ENCODE measurements at regions not wholly inside any gene's neighbourhood (a gene's known extent, or its start where the extent isn't known, plus 50 kb on each side); places are given as distances from the start of the nearest gene placed in this dataset.

- TF ChIP-seq CTCF (IDR thresholded peaks at IDR 0.05) (no peak), POLR2A (IDR thresholded peaks at IDR 0.05) (no peak), EP300 (IDR thresholded peaks at IDR 0.05) (no peak), POLR2AphosphoS5 (IDR thresholded peaks at IDR 0.05) (no peak)
Observed at GRCh38 chr13:95391785-95392184, 90.5 kb upstream of the ABCC4 start.

Measured in upper lobe of left lung (tissue), 4 donors.